Left lung (tissue), 4 donors: ENCODE measurements at regions not wholly inside any gene's neighbourhood (a gene's known extent, or its start where the extent isn't known, plus 50 kb on each side); places are given as distances from the start of the nearest gene placed in this dataset.

Experiments
- ATAC-seq: fragments of 200-7000 bp; cut with Tn5 transposase; one replicate; pipeline ENCODE4 v1.9.1; 2020; ENCODE audit warnings: moderate library complexity
- DNase-seq, 4 donors: peaks; one replicate each; pipeline ENCODE4 v3.0.0-alpha.2; 2013 to 2020
- H3K27ac ChIP-seq, 2 donors: fragments of 200-600 bp; sonication (generic) in 1 of 2; one replicate each; pipeline versions ENCODE4 v1.5.0 to v1.8.0; 2020 to 2021
- H3K27me3 ChIP-seq, 2 donors: fragments of 200-600 bp; sonication (generic) in 1 of 2; one replicate each; pipeline versions ENCODE4 v1.5.0 to v1.8.0; 2020 to 2021
- H3K36me3 ChIP-seq, 2 donors: fragments of 200-600 bp; sonication (generic) in 1 of 2; one replicate each; pipeline versions ENCODE4 v1.5.0 to v1.8.0; 2020 to 2021
- H3K4me1 ChIP-seq, 2 donors: fragments of 200-600 bp; one replicate each; pipeline ENCODE4 v1.8.0; 2021
- H3K4me3 ChIP-seq, 2 donors: fragments of 200-600 bp; sonication (generic) in 1 of 2; one replicate each; pipeline versions ENCODE4 v1.5.0 to v1.8.0; 2020 to 2021; ENCODE audit warnings: mild to moderate bottlenecking in 1 of 2
- H3K9me3 ChIP-seq, 2 donors: fragments of 200-600 bp; sonication (generic) in 1 of 2; one replicate each; pipeline versions ENCODE4 v1.5.0 to v1.8.0; 2020 to 2021
- CTCF ChIP-seq, 2 donors: fragments of 200-600 bp; sonication (generic) in 1 of 2; IDR thresholded peaks; one replicate each; pipeline versions ENCODE4 v1.5.0 to v1.8.0; 2021; ENCODE audit warnings: antibody characterized with exemption in 2 of 2
- intact Hi-C, 2 donors: fragments of 100-400 bp; cut with DNase I; formaldehyde crosslinking; loops; one replicate each; pipeline versions ENCODE4 v1.11.2 to v1.14.2; 2022
- donor health status: DM: no; HTN: yes; CAD: no.
- donor health status: DM: no; HTN: no; CAD: no.

GRCh38 chr9:86405926-86406325 lies 51.7 kb upstream of the TUT7 start:
- Histone ChIP-seq H3K36me3 (no peaks in the 10 kb centered on the region), H3K27me3 (no peaks in the 10 kb centered on the region), H3K27ac (peak overlapping the region in 1 of 2 donors; percentile 1), H3K4me1 (peaks cover 14 to 26% of the 10 kb centered on the region in 2 donors), H3K4me3 (no peak overlapping the region), H3K9me3 (no peaks in the 10 kb centered on the region)
- DNase-seq (no peak), ATAC-seq (peak; percentile 65)
- intact Hi-C loops: no loop called here
- no peak for TF ChIP-seq CTCF (IDR thresholded peaks at IDR 0.05)

- Histone ChIP-seq H3K4me1 (peaks cover 14 to 26% of the 10 kb centered on the region in 2 donors), H3K27me3 (no peaks in the 10 kb centered on the region), H3K27ac (no peak overlapping the region), H3K9me3 (no peaks in the 10 kb centered on the region), H3K36me3 (no peaks in the 10 kb centered on the region), H3K4me3 (no peak overlapping the region)
- ATAC-seq (peak; percentile 38), DNase-seq (no peak)
- intact Hi-C loops: no loop called here
- TF ChIP-seq CTCF (IDR thresholded peaks at IDR 0.05): no peak
These were observed 50.9 kb upstream of the TUT7 start for GRCh38 chr9:86405086-86405491.
